Mammary epithelial cell (primary cell): ENCODE measurements at regions not wholly inside any gene's neighbourhood (a gene's known extent, or its start where the extent isn't known, plus 50 kb on each side); places are given as distances from the start of the nearest gene placed in this dataset.

Experiments
- CTCF ChIP-seq, 2 donors: IDR thresholded peaks in 1 of 2; conservative IDR thresholded peaks in 1 of 2; 2 replicates each; pipeline ENCODE4 v1.5.1; 2011 to 2012; ENCODE audit warnings: inconsistent platforms in 2 of 2, low read length in 2 of 2, mild to moderate bottlenecking in 2 of 2, control low read depth in 1 of 2, low read depth in 1 of 2; ENCODE audit not compliant: insufficient read depth in 1 of 2; ENCODE audit errors: extremely low read depth in 1 of 2
- EZH2 ChIP-seq: IDR thresholded peaks from 2 replicates; pipeline ENCODE4 v1.6.1; 2012; ENCODE audit warnings: low read length, inconsistent platforms, borderline replicate concordance

- TF ChIP-seq CTCF (conservative IDR thresholded peaks at IDR 0.05 in 1 of 2, IDR thresholded peaks at IDR 0.05 in 1 of 2; ENCODE audit: extremely low read depth in 1 of 2, insufficient read depth in 1 of 2, low read depth in 1 of 2, low read length in 2 of 2) (no peak), EZH2 (no peak)
Measured at GRCh38 chr7:106472741-106473140, 188.0 kb upstream of the NAMPT start.
